ENCODE measurements at regions not wholly inside any gene's neighbourhood (a gene's known extent, or its start where the extent isn't known, plus 50 kb on each side); places are given as distances from the start of the nearest gene placed in this dataset.

DNA sequence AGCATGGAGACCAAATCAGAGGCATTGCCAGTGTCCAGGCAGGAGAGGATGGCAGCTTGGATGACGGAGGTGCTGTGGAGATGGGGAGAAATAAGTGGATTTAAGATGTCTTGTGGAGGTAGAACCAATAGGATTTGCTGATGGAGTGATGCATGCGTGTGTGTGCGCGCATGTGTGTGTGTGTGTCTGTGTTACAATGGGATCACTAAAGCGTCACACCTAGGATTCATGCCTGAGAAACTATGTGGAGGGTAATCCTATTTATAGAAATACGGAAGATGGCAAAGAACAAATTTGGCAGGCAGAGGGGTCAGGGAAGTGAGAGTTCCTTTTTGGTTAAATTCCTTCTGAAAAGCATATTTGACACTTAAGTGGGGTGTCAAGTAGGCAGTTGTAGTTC lies 64.8 kb upstream of the ARL8B start:
- TF ChIP-seq, protein P1, sequence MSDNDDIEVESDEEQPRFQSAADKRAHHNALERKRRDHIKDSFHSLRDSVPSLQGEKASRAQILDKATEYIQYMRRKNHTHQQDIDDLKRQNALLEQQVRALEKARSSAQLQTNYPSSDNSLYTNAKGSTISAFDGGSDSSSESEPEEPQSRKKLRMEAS (IDR thresholded peaks at IDR 0.05), result no peak
- TF ChIP-seq, protein P2, sequence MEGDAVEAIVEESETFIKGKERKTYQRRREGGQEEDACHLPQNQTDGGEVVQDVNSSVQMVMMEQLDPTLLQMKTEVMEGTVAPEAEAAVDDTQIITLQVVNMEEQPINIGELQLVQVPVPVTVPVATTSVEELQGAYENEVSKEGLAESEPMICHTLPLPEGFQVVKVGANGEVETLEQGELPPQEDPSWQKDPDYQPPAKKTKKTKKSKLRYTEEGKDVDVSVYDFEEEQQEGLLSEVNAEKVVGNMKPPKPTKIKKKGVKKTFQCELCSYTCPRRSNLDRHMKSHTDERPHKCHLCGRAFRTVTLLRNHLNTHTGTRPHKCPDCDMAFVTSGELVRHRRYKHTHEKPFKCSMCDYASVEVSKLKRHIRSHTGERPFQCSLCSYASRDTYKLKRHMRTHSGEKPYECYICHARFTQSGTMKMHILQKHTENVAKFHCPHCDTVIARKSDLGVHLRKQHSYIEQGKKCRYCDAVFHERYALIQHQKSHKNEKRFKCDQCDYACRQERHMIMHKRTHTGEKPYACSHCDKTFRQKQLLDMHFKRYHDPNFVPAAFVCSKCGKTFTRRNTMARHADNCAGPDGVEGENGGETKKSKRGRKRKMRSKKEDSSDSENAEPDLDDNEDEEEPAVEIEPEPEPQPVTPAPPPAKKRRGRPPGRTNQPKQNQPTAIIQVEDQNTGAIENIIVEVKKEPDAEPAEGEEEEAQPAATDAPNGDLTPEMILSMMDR (IDR thresholded peaks at IDR 0.05 in 2 of 3, conservative IDR thresholded peaks at IDR 0.05 in 1 of 3; ENCODE audit: borderline replicate concordance in 1 of 3, insufficient read depth in 1 of 3, low read depth in 2 of 3, low read length in 2 of 3), result no peak
- no peak for TF ChIP-seq POLR2AphosphoS5 (IDR thresholded peaks at IDR 0.05; ENCODE audit: low read depth, low read length)
- TF ChIP-seq, protein P3, sequence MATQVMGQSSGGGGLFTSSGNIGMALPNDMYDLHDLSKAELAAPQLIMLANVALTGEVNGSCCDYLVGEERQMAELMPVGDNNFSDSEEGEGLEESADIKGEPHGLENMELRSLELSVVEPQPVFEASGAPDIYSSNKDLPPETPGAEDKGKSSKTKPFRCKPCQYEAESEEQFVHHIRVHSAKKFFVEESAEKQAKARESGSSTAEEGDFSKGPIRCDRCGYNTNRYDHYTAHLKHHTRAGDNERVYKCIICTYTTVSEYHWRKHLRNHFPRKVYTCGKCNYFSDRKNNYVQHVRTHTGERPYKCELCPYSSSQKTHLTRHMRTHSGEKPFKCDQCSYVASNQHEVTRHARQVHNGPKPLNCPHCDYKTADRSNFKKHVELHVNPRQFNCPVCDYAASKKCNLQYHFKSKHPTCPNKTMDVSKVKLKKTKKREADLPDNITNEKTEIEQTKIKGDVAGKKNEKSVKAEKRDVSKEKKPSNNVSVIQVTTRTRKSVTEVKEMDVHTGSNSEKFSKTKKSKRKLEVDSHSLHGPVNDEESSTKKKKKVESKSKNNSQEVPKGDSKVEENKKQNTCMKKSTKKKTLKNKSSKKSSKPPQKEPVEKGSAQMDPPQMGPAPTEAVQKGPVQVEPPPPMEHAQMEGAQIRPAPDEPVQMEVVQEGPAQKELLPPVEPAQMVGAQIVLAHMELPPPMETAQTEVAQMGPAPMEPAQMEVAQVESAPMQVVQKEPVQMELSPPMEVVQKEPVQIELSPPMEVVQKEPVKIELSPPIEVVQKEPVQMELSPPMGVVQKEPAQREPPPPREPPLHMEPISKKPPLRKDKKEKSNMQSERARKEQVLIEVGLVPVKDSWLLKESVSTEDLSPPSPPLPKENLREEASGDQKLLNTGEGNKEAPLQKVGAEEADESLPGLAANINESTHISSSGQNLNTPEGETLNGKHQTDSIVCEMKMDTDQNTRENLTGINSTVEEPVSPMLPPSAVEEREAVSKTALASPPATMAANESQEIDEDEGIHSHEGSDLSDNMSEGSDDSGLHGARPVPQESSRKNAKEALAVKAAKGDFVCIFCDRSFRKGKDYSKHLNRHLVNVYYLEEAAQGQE (IDR thresholded peaks at IDR 0.05; ENCODE audit: low read depth), result no peak
- TF ChIP-seq POLR2A (IDR thresholded peaks at IDR 0.05; ENCODE audit: borderline replicate concordance, extremely low read depth, insufficient read depth, insufficient read length), result no peak
- no peak for TF ChIP-seq SIN3A (IDR thresholded peaks at IDR 0.05; ENCODE audit: low read depth)
- TF ChIP-seq ZFX (IDR thresholded peaks at IDR 0.05), result no peak
- TF ChIP-seq JUND (IDR thresholded peaks at IDR 0.05), result no peak
- TF ChIP-seq EZH2 (IDR thresholded peaks at IDR 0.05), result no peak
- no peak for TF ChIP-seq CBX3 (IDR thresholded peaks at IDR 0.05; ENCODE audit: low read depth)
- no peak for TF ChIP-seq EGR1 (IDR thresholded peaks at IDR 0.05; ENCODE audit: low read depth)
- TF ChIP-seq RAD21 (IDR thresholded peaks at IDR 0.05; ENCODE audit: low read depth), result no peak
- no peak for TF ChIP-seq EZH2phosphoT487 (IDR thresholded peaks at IDR 0.05; ENCODE audit: borderline replicate concordance)

Measured in HCT116 (cell line).